Prostate gland (tissue), 2 donors: ENCODE measurements at regions not wholly inside any gene's neighbourhood (a gene's known extent, or its start where the extent isn't known, plus 50 kb on each side); places are given as distances from the start of the nearest gene placed in this dataset.

Source experiments
- POLR2A ChIP-seq: fragments of 450-650 bp; IDR thresholded peaks from one replicate; pipeline ENCODE4 v1.6.1; 2016; ENCODE audit warnings: antibody characterized with exemption, mild to moderate bottlenecking
- POLR2AphosphoS5 ChIP-seq: sonication (generic); formaldehyde crosslinking; IDR thresholded peaks from one replicate; pipeline ENCODE4 v1.6.1; 2017; ENCODE audit warnings: antibody characterized with exemption
- TF ChIP-seq, protein P1 (sequence below), 4 experiments: fragments of 200-600 bp in 2 of 4; fragments of 450-650 bp in 2 of 4; sonication (generic) in 2 of 4; IDR thresholded peaks; 1 replicate in 3 of 4; 2 replicates in 1 of 4; pipeline ENCODE4 v1.5.1; 2016 to 2019; ENCODE audit warnings: antibody characterized with exemption in 4 of 4, mild to moderate bottlenecking in 2 of 4, moderate library complexity in 2 of 4

DNA sequence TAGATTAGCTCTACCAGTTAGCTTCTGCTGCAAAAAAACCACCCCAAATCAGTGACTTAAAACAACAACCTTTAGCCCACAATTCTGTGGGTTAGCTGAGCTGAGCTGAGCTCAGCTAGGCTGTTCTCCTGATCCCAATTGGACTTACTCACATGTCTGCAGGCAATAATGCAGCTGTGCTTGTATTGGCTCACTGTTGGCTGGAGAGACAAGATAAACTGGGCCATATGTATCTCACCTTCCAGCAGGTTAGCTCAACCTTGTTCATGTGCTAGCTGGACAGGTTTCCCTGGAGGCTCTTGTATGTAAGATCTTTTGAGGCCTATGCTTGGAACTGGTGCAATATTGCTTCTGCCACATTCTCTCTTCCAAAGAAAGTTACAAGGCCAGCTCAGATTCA lies 261.5 kb upstream of the ADGRL3 start:
- TF ChIP-seq, protein P1, sequence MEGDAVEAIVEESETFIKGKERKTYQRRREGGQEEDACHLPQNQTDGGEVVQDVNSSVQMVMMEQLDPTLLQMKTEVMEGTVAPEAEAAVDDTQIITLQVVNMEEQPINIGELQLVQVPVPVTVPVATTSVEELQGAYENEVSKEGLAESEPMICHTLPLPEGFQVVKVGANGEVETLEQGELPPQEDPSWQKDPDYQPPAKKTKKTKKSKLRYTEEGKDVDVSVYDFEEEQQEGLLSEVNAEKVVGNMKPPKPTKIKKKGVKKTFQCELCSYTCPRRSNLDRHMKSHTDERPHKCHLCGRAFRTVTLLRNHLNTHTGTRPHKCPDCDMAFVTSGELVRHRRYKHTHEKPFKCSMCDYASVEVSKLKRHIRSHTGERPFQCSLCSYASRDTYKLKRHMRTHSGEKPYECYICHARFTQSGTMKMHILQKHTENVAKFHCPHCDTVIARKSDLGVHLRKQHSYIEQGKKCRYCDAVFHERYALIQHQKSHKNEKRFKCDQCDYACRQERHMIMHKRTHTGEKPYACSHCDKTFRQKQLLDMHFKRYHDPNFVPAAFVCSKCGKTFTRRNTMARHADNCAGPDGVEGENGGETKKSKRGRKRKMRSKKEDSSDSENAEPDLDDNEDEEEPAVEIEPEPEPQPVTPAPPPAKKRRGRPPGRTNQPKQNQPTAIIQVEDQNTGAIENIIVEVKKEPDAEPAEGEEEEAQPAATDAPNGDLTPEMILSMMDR (IDR thresholded peaks at IDR 0.05), result no peak
- no peak for TF ChIP-seq POLR2AphosphoS5
- no peak for TF ChIP-seq POLR2A
